ENCODE measurements at regions not wholly inside any gene's neighbourhood (a gene's known extent, or its start where the extent isn't known, plus 50 kb on each side); places are given as distances from the start of the nearest gene placed in this dataset.
A peak's percentile ranks its signal among the peaks of the same experiment; 100 is the strongest.

- no peaks in the 10 kb centered on the region for H3K4me1 ChIP-seq
- no peak for TF ChIP-seq POLR2A (IDR thresholded peaks at IDR 0.05)
- H3K4me3 ChIP-seq, result no peak overlapping the region
- DNase-seq, result no peak
- WGBS, 4 donors, result 79 to 83% (median 81%) methylated on average over 6 of the region's 6 CpGs
- no peak overlapping the region for H3K27ac ChIP-seq
- ATAC-seq, result no peak
- H3K9me3 ChIP-seq, result no peaks in the 10 kb centered on the region
- H3K27me3 ChIP-seq, result no peaks in the 10 kb centered on the region
- no peaks in the 10 kb centered on the region for H3K36me3 ChIP-seq
- intact Hi-C loops (cut with DNase I), result loop anchor here in 6 of 10 donors (5.0 to 10.0 kb wide), 4 partner anchors 77 to 270 kb away; no protein-coding TSS in a partner anchor
Observed at GRCh38 chr19:28244966-28245365, 968.0 kb downstream of the UQCRFS1 start.

DNA sequence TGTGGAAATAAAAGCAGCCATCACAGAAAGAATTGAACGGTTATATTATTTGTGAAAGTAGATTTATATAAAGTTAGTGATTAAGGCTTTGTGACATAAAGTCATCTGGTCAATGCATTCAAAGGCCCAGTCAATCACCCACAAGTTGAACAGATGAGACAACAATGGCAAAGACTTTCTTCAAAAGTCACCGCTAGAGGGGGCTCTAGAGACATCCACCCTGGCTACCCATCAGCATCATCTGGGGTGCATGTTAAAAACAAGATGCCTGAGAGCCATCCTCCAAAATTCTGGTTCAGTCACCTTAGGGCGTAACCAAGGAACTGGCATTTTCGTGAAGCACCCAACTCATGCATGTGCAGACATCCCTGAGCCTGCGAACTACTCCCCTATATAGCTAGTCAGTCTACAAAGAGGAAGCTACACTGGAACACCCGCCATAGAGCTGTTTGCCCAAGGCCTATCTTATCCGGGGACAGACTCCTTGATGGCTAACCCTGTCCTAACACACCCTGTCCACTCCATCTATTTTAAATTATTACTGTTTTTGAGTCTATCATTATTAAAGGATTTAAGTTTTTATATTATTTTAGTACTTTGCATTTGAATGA is 970.5 kb downstream of the UQCRFS1 start:
- DNase-seq (no peak), ATAC-seq (no peak)
- peaks cover 0 to 7% (median 0%) of the 10 kb centered on the region in 9 donors for H3K27me3 ChIP-seq
- H3K9me3 ChIP-seq, result no peaks in the 10 kb centered on the region
- no peak overlapping the region for H3K4me3 ChIP-seq
- H3K36me3 ChIP-seq, result no peaks in the 10 kb centered on the region
- TF ChIP-seq POLR2A (IDR thresholded peaks at IDR 0.05) (no peak), CTCF (IDR thresholded peaks at IDR 0.05) (peak; percentile 23 to 62 (median 46))
- WGBS, 4 donors, result 41 to 53% (median 43%) methylated on average over 7 of the region's 7 CpGs
- no peak overlapping the region for H3K27ac ChIP-seq
- H3K4me1 ChIP-seq, result no peaks in the 10 kb centered on the region
- intact Hi-C loops (cut with DNase I), result loop anchor here in 5 of 10 donors (5.0 to 10.0 kb wide), 4 partner anchors 80 to 268 kb away; no protein-coding TSS in a partner anchor

DNA sequence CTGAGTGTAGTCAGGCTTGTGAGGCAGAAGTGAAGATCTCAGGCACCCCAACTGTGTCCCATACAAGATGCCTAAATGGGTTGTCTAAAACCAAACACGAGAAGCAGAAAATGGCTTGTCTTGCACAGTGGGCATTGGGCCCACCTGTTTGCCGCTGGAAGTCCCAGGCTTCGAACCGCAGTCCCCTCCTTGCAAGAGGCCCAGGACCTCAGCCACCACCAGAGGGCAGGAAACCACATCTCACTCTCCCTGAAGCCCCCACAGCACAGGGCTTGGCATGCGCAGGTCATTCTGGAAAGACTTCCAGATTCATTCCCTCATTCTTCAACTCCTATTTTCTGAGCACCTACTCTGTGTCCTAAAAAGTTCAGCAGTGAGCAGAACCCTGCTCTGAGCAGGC is 973.7 kb downstream of the UQCRFS1 start:
- H3K36me3 ChIP-seq, result no peaks in the 10 kb centered on the region
- peaks cover 0 to 11% (median 0%) of the 10 kb centered on the region in 9 donors for H3K27me3 ChIP-seq
- ATAC-seq (no peak), DNase-seq (no peak)
- H3K9me3 ChIP-seq, result no peaks in the 10 kb centered on the region
- intact Hi-C loops (cut with DNase I), result no loop called here
- whole genome bisulfite sequencing, 4 donors, result 50 to 55% (median 53%) methylated on average over 5 of the region's 5 CpGs
- H3K4me1 ChIP-seq, result no peaks in the 10 kb centered on the region
- no peak overlapping the region for H3K27ac ChIP-seq
- H3K4me3 ChIP-seq, result no peak overlapping the region
- TF ChIP-seq CTCF (IDR thresholded peaks at IDR 0.05) (no peak), POLR2A (IDR thresholded peaks at IDR 0.05) (no peak)

- no peaks in the 10 kb centered on the region for H3K36me3 ChIP-seq
- intact Hi-C loops (cut with DNase I), result no loop called here
- no peaks in the 10 kb centered on the region for H3K4me1 ChIP-seq
- no peak for ATAC-seq
- no peak for TF ChIP-seq POLR2A (IDR thresholded peaks at IDR 0.05)
- DNase-seq, result no peak
- no peaks in the 10 kb centered on the region for H3K9me3 ChIP-seq
- H3K27me3 ChIP-seq, result peaks cover 0 to 11% (median 0%) of the 10 kb centered on the region in 9 donors
- H3K4me3 ChIP-seq, result no peak overlapping the region
- H3K27ac ChIP-seq, result no peak overlapping the region
Observed at GRCh38 chr19:28238270-28238820, 974.6 kb downstream of the UQCRFS1 start.

- DNase-seq (no peak), ATAC-seq (no peak)
- no peak overlapping the region for H3K4me3 ChIP-seq
- no peak for TF ChIP-seq CTCF (IDR thresholded peaks at IDR 0.05)
- TF ChIP-seq POLR2A (IDR thresholded peaks at IDR 0.05), result no peak
- peaks cover 0 to 16% (median 0%) of the 10 kb centered on the region in 9 donors for H3K27me3 ChIP-seq
- H3K27ac ChIP-seq, result no peak overlapping the region
- H3K4me1 ChIP-seq, result no peaks in the 10 kb centered on the region
- WGBS, 4 donors, result 45 to 58% (median 52%) methylated on average over 4 of the region's 4 CpGs
- intact Hi-C loops (cut with DNase I), result no loop called here
- H3K36me3 ChIP-seq, result no peaks in the 10 kb centered on the region
- H3K9me3 ChIP-seq, result no peaks in the 10 kb centered on the region
Observed at GRCh38 chr19:28235606-28236125, 977.3 kb downstream of the UQCRFS1 start.

All from heart left ventricle (tissue), 16 donors.